ENCODE measurements at regions not wholly inside any gene's neighbourhood (a gene's known extent, or its start where the extent isn't known, plus 50 kb on each side); places are given as distances from the start of the nearest gene placed in this dataset.
"Not testable (repeated sequence)": the region's sequence is repeated elsewhere in the genome, so short reads cannot be mapped to it uniquely, and the experiment has no call there.

GRCh38 chr11:45390407-45390806 is 104.3 kb upstream of the SYT13 start:
- TF ChIP-seq CTCF (IDR thresholded peaks at IDR 0.05) (no peak), POLR2A (IDR thresholded peaks at IDR 0.05) (no peak)
- Histone ChIP-seq H3K4me3 (no peak overlapping the region), H3K27ac (no peak overlapping the region), H3K9me3 (no peaks in the 10 kb centered on the region), H3K36me3 (no peaks in the 10 kb centered on the region), H3K4me1 (no peaks in the 10 kb centered on the region), H3K27me3 (peaks cover 0 to 7% (median 0%) of the 10 kb centered on the region in 9 donors)
- 88 to 94% (median 92%) methylated on average over 5 of the region's 5 CpGs for WGBS, 4 donors
- no peak for ATAC-seq
- intact Hi-C loops (cut with DNase I), result loop anchor here in 1 of 10 donors (10.0 kb wide), 1 partner anchor 114 kb away; no protein-coding TSS in a partner anchor
- no peak for DNase-seq

DNA sequence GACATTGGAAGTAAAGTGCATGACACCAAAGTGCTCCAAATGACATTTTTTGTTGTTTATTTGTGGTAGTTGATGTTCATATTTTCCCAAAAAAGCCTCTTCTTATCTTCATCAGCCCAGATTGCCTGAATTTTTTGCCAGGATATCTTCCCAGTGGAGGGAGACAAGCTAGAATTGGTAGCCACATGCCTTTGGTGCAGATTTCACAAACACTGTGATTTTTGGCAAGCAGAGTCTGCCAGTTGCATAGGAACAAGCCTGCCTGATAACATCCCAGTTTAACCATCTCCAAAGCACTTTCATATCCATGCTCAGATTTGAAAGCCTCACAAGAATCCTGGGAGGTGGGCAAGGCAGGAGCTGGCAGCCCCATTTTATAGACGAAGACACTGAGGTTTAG is 102.3 kb upstream of the SYT13 start:
- intact Hi-C loops (cut with DNase I), result no loop called here
- peaks cover 0 to 18% (median 4%) of the 10 kb centered on the region in 9 donors for H3K27me3 ChIP-seq
- DNase-seq, result no peak
- no peak for ATAC-seq
- H3K9me3 ChIP-seq, result no peaks in the 10 kb centered on the region
- no peak overlapping the region for H3K27ac ChIP-seq
- TF ChIP-seq POLR2A (IDR thresholded peaks at IDR 0.05) (no peak), CTCF (IDR thresholded peaks at IDR 0.05) (no peak)
- no peaks in the 10 kb centered on the region for H3K36me3 ChIP-seq
- peaks cover 0 to 1% (median 0%) of the 10 kb centered on the region in 12 donors for H3K4me1 ChIP-seq
- H3K4me3 ChIP-seq, result no peak overlapping the region
- 63 to 91% (median 76%) methylated on average over 1 of the region's 1 CpG for WGBS, 4 donors

GRCh38 chr11:45387885-45388284 is 101.7 kb upstream of the SYT13 start:
- H3K4me3 ChIP-seq; ATAC-seq; H3K4me1 ChIP-seq; H3K36me3 ChIP-seq; H3K27ac ChIP-seq; intact Hi-C loops (cut with DNase I); H3K9me3 ChIP-seq; DNase-seq: not testable (repeated sequence)
- 65 to 82% (median 74%) methylated on average over 2 of the region's 2 CpGs for WGBS, 4 donors
- H3K27me3 ChIP-seq, result peaks cover 0 to 18% (median 4%) of the 10 kb centered on the region in 9 donors

DNA sequence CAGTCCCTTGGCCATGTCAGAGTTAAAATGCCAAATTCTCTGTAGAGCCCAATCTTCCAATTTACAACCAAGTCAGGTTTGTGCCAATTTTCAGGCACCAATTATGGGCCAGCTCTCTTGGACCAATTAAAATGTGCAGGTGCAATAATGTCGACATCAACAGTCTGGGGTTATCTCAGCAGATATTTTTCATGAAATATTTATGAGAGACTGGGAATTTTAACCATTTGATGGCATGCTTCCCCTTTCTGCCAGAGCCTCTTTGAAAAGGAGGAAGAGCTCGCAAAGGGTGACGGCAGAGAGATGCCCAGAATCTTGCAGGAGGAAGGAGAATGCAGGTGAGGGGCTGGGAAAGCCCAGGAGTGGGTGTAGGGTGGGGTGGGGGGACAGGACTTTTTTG is 100.8 kb upstream of the SYT13 start:
- DNase-seq (no peak), ATAC-seq (no peak)
- peaks cover 0 to 18% (median 5%) of the 10 kb centered on the region in 9 donors for H3K27me3 ChIP-seq
- H3K4me3 ChIP-seq, result no peak overlapping the region
- WGBS, 4 donors, result 53 to 61% (median 56%) methylated on average over 3 of the region's 3 CpGs
- H3K27ac ChIP-seq, result no peak overlapping the region
- peaks cover 0 to 7% (median 0%) of the 10 kb centered on the region in 12 donors for H3K4me1 ChIP-seq
- no peaks in the 10 kb centered on the region for H3K36me3 ChIP-seq
- TF ChIP-seq CTCF (IDR thresholded peaks at IDR 0.05), result no peak
- no peak for TF ChIP-seq POLR2A (IDR thresholded peaks at IDR 0.05)
- H3K9me3 ChIP-seq, result no peaks in the 10 kb centered on the region
- intact Hi-C loops (cut with DNase I), result no loop called here

- 55 to 62% (median 59%) methylated on average over 4 to 5 of the region's 5 CpGs for WGBS, 4 donors
- H3K4me1 ChIP-seq, result peaks cover 0 to 7% (median 0%) of the 10 kb centered on the region in 12 donors
- DNase-seq (no peak), ATAC-seq (no peak)
- H3K27ac ChIP-seq, result no peak overlapping the region
- H3K36me3 ChIP-seq, result no peaks in the 10 kb centered on the region
- TF ChIP-seq CTCF (IDR thresholded peaks at IDR 0.05) (no peak), POLR2A (IDR thresholded peaks at IDR 0.05) (no peak)
- intact Hi-C loops (cut with DNase I), result no loop called here
- H3K27me3 ChIP-seq, result peaks cover 0 to 28% (median 9%) of the 10 kb centered on the region in 9 donors
- H3K9me3 ChIP-seq, result no peaks in the 10 kb centered on the region
- H3K4me3 ChIP-seq, result no peak overlapping the region
Observed at GRCh38 chr11:45385844-45386243, 99.7 kb upstream of the SYT13 start.

Data from heart left ventricle (tissue), 16 donors.